Kidney tubule cell (primary cell): ENCODE measurements at regions not wholly inside any gene's neighbourhood (a gene's known extent, or its start where the extent isn't known, plus 50 kb on each side); places are given as distances from the start of the nearest gene placed in this dataset.
"Not testable (repeated sequence)": the region's sequence is repeated elsewhere in the genome, so short reads cannot be mapped to it uniquely, and the experiment has no call there.

Source experiments
- DNase-seq: peaks from one replicate; pipeline ENCODE4 v3.0.0-alpha.2; 2018; ENCODE audit warnings: low spot score

DNA sequence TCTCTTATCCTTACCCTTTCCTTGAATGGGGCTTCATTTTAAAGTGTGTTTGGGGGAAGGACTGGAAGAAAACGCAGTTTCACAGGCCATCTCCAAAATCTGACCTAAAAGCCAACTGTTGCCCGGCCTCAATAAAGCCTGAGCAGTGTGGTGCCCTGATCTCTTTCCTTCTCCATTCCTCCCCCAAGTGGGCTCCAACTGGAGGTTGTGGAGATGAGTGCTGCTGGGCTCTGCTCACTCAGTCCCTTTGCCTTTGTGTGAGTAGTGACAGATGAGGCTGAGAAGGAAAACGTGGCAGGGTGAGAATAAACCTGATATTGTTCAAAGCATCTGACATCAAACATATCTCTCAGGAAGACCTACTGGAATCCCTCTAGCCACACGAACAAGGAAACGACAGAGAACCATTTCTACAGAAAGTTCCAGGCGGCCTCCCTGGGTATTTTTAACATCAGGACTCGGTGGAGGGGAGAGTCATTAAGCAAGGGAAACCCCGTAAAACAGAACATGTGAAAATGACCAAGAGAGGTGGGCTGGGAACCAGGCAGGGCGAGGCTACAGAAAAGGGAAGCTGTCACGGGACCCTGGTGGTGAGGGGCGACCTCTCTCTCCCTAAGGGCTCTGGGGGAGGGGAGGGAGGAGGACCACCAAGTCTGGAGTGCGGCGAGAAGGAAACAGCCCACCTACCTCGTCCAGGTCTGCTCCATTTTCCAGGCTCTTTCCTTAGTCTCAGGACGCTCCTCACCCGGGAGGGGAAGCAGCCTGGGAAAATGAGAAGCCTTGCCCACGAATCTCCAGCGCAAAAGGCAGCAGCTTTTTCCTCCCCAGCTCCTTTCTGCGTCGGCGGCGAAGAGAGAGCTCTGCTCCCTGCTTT lies 59.1 kb upstream of the NBPF26 start:
- not testable (repeated sequence) for DNase-seq

- not testable (repeated sequence) for DNase-seq
These were observed 58.5 kb upstream of the NBPF26 start for GRCh38 chr1:120665250-120665577.

DNA sequence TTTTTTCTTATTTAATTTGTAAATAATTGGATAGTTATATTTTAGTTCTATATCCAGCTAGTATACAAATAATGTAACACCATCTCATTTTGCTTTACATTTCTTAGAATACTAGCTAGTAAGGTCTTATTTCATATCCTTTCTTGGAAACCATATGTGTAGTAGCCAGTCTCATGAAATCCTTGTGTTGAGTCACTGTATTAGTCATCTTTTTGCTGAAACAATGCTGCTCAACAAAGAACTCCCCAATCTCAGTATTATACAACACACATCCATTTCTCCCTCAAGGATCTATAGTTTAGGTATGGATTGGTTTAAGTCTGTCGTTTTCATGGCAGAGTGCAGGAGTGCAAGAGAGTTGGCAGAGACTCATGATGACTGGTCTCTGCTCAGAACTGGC lies 55.6 kb upstream of the NBPF26 start:
- not testable (repeated sequence) for DNase-seq
